IPS-NIHi11 (cell line): ENCODE measurements at regions not wholly inside any gene's neighbourhood (a gene's known extent, or its start where the extent isn't known, plus 50 kb on each side); places are given as distances from the start of the nearest gene placed in this dataset.

Experiments used
- DNase-seq: peaks from one replicate; pipeline ENCODE4 v3.0.0; 2012; ENCODE audit warnings: mixed read lengths, low spot score

GRCh38 chr13:57784633-57785032 is 153.1 kb downstream of the PCDH17 start:
- DNase-seq, result no peak

GRCh38 chr13:57787058-57787791 is 155.7 kb downstream of the PCDH17 start:
- DNase-seq, result peak; percentile 30

GRCh38 chr13:57799624-57800023 is 168.1 kb downstream of the PCDH17 start:
- DNase-seq, result no peak

- DNase-seq, result no peak
Measured at GRCh38 chr13:57813651-57814050, 182.1 kb downstream of the PCDH17 start.

- no peak for DNase-seq
Measured at GRCh38 chr13:57815600-57815999, 184.1 kb downstream of the PCDH17 start.

GRCh38 chr13:57820924-57821323 is 189.4 kb downstream of the PCDH17 start:
- DNase-seq, result no peak

GRCh38 chr13:57823704-57824103 is 192.2 kb downstream of the PCDH17 start:
- no peak for DNase-seq

GRCh38 chr13:57824121-57824520 is 192.6 kb downstream of the PCDH17 start:
- DNase-seq, result no peak

- DNase-seq, result no peak
Measured at GRCh38 chr13:57825066-57825465, 193.5 kb downstream of the PCDH17 start.

- no peak for DNase-seq
Measured at GRCh38 chr13:57829496-57829895, 198.0 kb downstream of the PCDH17 start.

GRCh38 chr13:57832187-57832586 is 200.6 kb downstream of the PCDH17 start:
- no peak for DNase-seq

- DNase-seq, result no peak
Measured at GRCh38 chr13:57837801-57838200, 206.3 kb downstream of the PCDH17 start.

GRCh38 chr13:57843521-57843920 is 212.0 kb downstream of the PCDH17 start:
- no peak for DNase-seq

GRCh38 chr13:57846600-57847173 is 215.1 kb downstream of the PCDH17 start:
- no peak for DNase-seq

GRCh38 chr13:57857945-57858344 is 226.4 kb downstream of the PCDH17 start:
- DNase-seq, result no peak

GRCh38 chr13:57858376-57858775 is 226.8 kb downstream of the PCDH17 start:
- DNase-seq, result no peak

- DNase-seq, result no peak
Measured at GRCh38 chr13:57862879-57863278, 231.3 kb downstream of the PCDH17 start.

- DNase-seq, result no peak
Measured at GRCh38 chr13:57865600-57866294, 234.2 kb downstream of the PCDH17 start.

GRCh38 chr13:57874530-57874929 is 243.0 kb downstream of the PCDH17 start:
- DNase-seq, result no peak

- no peak for DNase-seq
Measured at GRCh38 chr13:57877601-57878000, 246.1 kb downstream of the PCDH17 start.

GRCh38 chr13:57878291-57878690 is 246.7 kb downstream of the PCDH17 start:
- DNase-seq, result no peak

GRCh38 chr13:57897225-57897624 is 265.7 kb downstream of the PCDH17 start:
- no peak for DNase-seq

- DNase-seq, result no peak
Measured at GRCh38 chr13:57899096-57899495, 267.6 kb downstream of the PCDH17 start.
